ENCODE measurements at regions not wholly inside any gene's neighbourhood (a gene's known extent, or its start where the extent isn't known, plus 50 kb on each side); places are given as distances from the start of the nearest gene placed in this dataset.
"Not testable (repeated sequence)": the region's sequence is repeated elsewhere in the genome, so short reads cannot be mapped to it uniquely, and the experiment has no call there.

GRCh38 chr1:10918531-10918930 lies 93.9 kb upstream of the TARDBP start:
- Histone ChIP-seq H4K20me1 (ENCODE audit: insufficient read depth, low read length) (no peaks in the 10 kb centered on the region), H3K4me2 (ENCODE audit: low read length) (no peak overlapping the region), H3K9ac (ENCODE audit: low read length) (no peak overlapping the region), H3K4me3 (ENCODE audit: low read length) (no peak overlapping the region), H2AFZ (ENCODE audit: low read depth, low read length) (no peak overlapping the region), H3K27ac (ENCODE audit: low read length) (no peak overlapping the region), H3K27me3 (ENCODE audit: low read depth, low read length) (peaks cover 26% of the 10 kb centered on the region), H3K36me3 (replicated peaks; ENCODE audit: low read depth, low read length) (no peaks in the 10 kb centered on the region), H3K9me3 (ENCODE audit: insufficient read depth, low read length) (no peaks in the 10 kb centered on the region), H3K79me2 (ENCODE audit: low read length) (no peaks in the 10 kb centered on the region), H3K4me1 (ENCODE audit: low read length) (no peaks in the 10 kb centered on the region)
- TF ChIP-seq EZH2phosphoT487 (IDR thresholded peaks at IDR 0.05; ENCODE audit: low read depth), result no peak
- no peak for TF ChIP-seq CTCF (IDR thresholded peaks at IDR 0.05; ENCODE audit: low read depth, low read length)

GRCh38 chr1:10920063-10920626 lies 92.3 kb upstream of the TARDBP start:
- Histone ChIP-seq H3K27ac (ENCODE audit: low read length) (no peak overlapping the region), H3K9ac (ENCODE audit: low read length) (no peak overlapping the region), H4K20me1 (ENCODE audit: insufficient read depth, low read length) (no peaks in the 10 kb centered on the region), H3K4me1 (ENCODE audit: low read length) (no peaks in the 10 kb centered on the region), H3K79me2 (ENCODE audit: low read length) (no peaks in the 10 kb centered on the region), H3K36me3 (replicated peaks; ENCODE audit: low read depth, low read length) (no peaks in the 10 kb centered on the region), H3K4me3 (ENCODE audit: low read length) (no peak overlapping the region), H3K4me2 (ENCODE audit: low read length) (no peak overlapping the region), H3K27me3 (ENCODE audit: low read depth, low read length) (peaks cover 33% of the 10 kb centered on the region), H2AFZ (ENCODE audit: low read depth, low read length) (no peak overlapping the region), H3K9me3 (ENCODE audit: insufficient read depth, low read length) (no peaks in the 10 kb centered on the region)
- no peak for TF ChIP-seq EZH2phosphoT487 (IDR thresholded peaks at IDR 0.05; ENCODE audit: low read depth)
- TF ChIP-seq CTCF (IDR thresholded peaks at IDR 0.05; ENCODE audit: low read depth, low read length), result no peak

- not testable (repeated sequence) for H3K9ac ChIP-seq (ENCODE audit: low read length); H2AFZ ChIP-seq (ENCODE audit: low read depth, low read length); H3K4me2 ChIP-seq (ENCODE audit: low read length); H3K36me3 ChIP-seq (replicated peaks; ENCODE audit: low read depth, low read length); H4K20me1 ChIP-seq (ENCODE audit: insufficient read depth, low read length); H3K4me3 ChIP-seq (ENCODE audit: low read length); H3K79me2 ChIP-seq (ENCODE audit: low read length); H3K4me1 ChIP-seq (ENCODE audit: low read length); H3K9me3 ChIP-seq (ENCODE audit: insufficient read depth, low read length); H3K27ac ChIP-seq (ENCODE audit: low read length)
- H3K27me3 ChIP-seq (ENCODE audit: low read depth, low read length), result peaks cover 22% of the 10 kb centered on the region
These were observed 90.0 kb upstream of the TARDBP start for GRCh38 chr1:10922315-10923060.

GRCh38 chr1:10924030-10924429 lies 88.4 kb upstream of the TARDBP start:
- no peak overlapping the region for H3K4me2 ChIP-seq (ENCODE audit: low read length)
- H3K4me3 ChIP-seq (ENCODE audit: low read length), result no peak overlapping the region
- TF ChIP-seq EZH2phosphoT487 (IDR thresholded peaks at IDR 0.05; ENCODE audit: low read depth) (no peak), CTCF (IDR thresholded peaks at IDR 0.05; ENCODE audit: low read depth, low read length) (no peak)
- no peaks in the 10 kb centered on the region for H4K20me1 ChIP-seq (ENCODE audit: insufficient read depth, low read length)
- no peaks in the 10 kb centered on the region for H3K36me3 ChIP-seq (replicated peaks; ENCODE audit: low read depth, low read length)
- no peak overlapping the region for H3K9ac ChIP-seq (ENCODE audit: low read length)
- H2AFZ ChIP-seq (ENCODE audit: low read depth, low read length), result no peak overlapping the region
- no peaks in the 10 kb centered on the region for H3K4me1 ChIP-seq (ENCODE audit: low read length)
- H3K79me2 ChIP-seq (ENCODE audit: low read length), result no peaks in the 10 kb centered on the region
- H3K27ac ChIP-seq (ENCODE audit: low read length), result no peak overlapping the region
- H3K27me3 ChIP-seq (ENCODE audit: low read depth, low read length), result peaks cover 17% of the 10 kb centered on the region; the same call in 1 of the 2 replicates
- H3K9me3 ChIP-seq (ENCODE audit: insufficient read depth, low read length), result no peaks in the 10 kb centered on the region
